ENCODE measurements at regions not wholly inside any gene's neighbourhood (a gene's known extent, or its start where the extent isn't known, plus 50 kb on each side); places are given as distances from the start of the nearest gene placed in this dataset.

GRCh38 chr17:77740481-77740880, 218.0 kb upstream of the TNRC6C start:
- no peaks in the 10 kb centered on the region for H3K4me1 ChIP-seq (ENCODE audit: control insufficient read depth, extremely low read depth, insufficient read depth, low read length)
- no peak for DNase-seq (ENCODE audit: low read depth in 2 of 2)
- H3K79me2 ChIP-seq (ENCODE audit: control insufficient read depth, insufficient read depth, low read length): no peaks in the 10 kb centered on the region
- no peaks in the 10 kb centered on the region for H3K9me3 ChIP-seq (ENCODE audit: control insufficient read depth, insufficient read depth, low read depth, low read length)
- no peak overlapping the region for H3K9ac ChIP-seq (ENCODE audit: insufficient read depth, low read length)
- peaks cover under 1% of the 10 kb centered on the region for H3K27me3 ChIP-seq (ENCODE audit: control insufficient read depth, insufficient read depth, low read length)
- H3K4me3 ChIP-seq (replicated peaks in 1 of 4; ENCODE audit: control extremely low read depth in 1 of 4, insufficient read depth in 1 of 4, low read depth in 3 of 4, low read length in 4 of 4): no peak overlapping the region
- H2AFZ ChIP-seq (ENCODE audit: low read length): no peak overlapping the region
- no peaks in the 10 kb centered on the region for H3K36me3 ChIP-seq (ENCODE audit: control insufficient read depth, insufficient read depth, low read length)
- no peak for TF ChIP-seq CTCF (conservative IDR thresholded peaks at IDR 0.05 in 1 of 2, IDR thresholded peaks at IDR 0.05 in 1 of 2; ENCODE audit: low read depth in 1 of 2, low read length in 2 of 2)
- TF ChIP-seq EZH2 (IDR thresholded peaks at IDR 0.05; ENCODE audit: low read length, missing control alignments): no peak
- H3K4me2 ChIP-seq (ENCODE audit: extremely low read depth, insufficient read depth, low read length): no peak overlapping the region
- no peaks in the 10 kb centered on the region for H4K20me1 ChIP-seq (ENCODE audit: control insufficient read depth, extremely low read depth, insufficient read depth, low read length)
- no peak overlapping the region for H3K27ac ChIP-seq (ENCODE audit: insufficient read depth, low read length)

DNA sequence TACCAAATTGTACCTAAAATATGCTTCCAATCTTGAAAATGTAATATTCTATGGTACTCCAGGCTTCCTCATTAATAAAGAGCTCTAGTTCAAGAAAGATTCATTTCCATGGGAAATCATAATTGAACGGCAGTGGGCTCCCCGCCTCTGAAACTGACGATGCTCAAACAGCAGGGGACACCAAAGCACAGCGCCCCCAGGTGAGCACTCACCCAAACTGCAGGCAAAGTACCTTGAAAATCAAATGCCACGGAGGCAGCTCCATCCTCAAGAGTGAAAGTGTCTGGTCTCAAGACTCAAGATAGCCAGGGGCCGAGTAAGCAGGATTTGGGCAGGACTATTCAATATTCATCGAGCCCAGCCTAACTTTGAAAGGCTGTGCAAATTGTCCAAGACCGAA, 217.4 kb upstream of the TNRC6C start:
- no peaks in the 10 kb centered on the region for H3K9me3 ChIP-seq (ENCODE audit: control insufficient read depth, insufficient read depth, low read depth, low read length)
- no peak overlapping the region for H3K4me2 ChIP-seq (ENCODE audit: extremely low read depth, insufficient read depth, low read length)
- TF ChIP-seq EZH2 (IDR thresholded peaks at IDR 0.05; ENCODE audit: low read length, missing control alignments) (no peak), CTCF (conservative IDR thresholded peaks at IDR 0.05 in 1 of 2, IDR thresholded peaks at IDR 0.05 in 1 of 2; ENCODE audit: low read depth in 1 of 2, low read length in 2 of 2) (peak; percentile 27 to 39)
- no peak for DNase-seq (ENCODE audit: low read depth in 2 of 2)
- no peaks in the 10 kb centered on the region for H3K4me1 ChIP-seq (ENCODE audit: control insufficient read depth, extremely low read depth, insufficient read depth, low read length)
- no peak overlapping the region for H3K9ac ChIP-seq (ENCODE audit: insufficient read depth, low read length)
- no peak overlapping the region for H2AFZ ChIP-seq (ENCODE audit: low read length)
- no peaks in the 10 kb centered on the region for H3K36me3 ChIP-seq (ENCODE audit: control insufficient read depth, insufficient read depth, low read length)
- no peaks in the 10 kb centered on the region for H3K27me3 ChIP-seq (ENCODE audit: control insufficient read depth, insufficient read depth, low read length)
- H4K20me1 ChIP-seq (ENCODE audit: control insufficient read depth, extremely low read depth, insufficient read depth, low read length): no peaks in the 10 kb centered on the region
- H3K79me2 ChIP-seq (ENCODE audit: control insufficient read depth, insufficient read depth, low read length): no peaks in the 10 kb centered on the region
- no peak overlapping the region for H3K27ac ChIP-seq (ENCODE audit: insufficient read depth, low read length)
- no peak overlapping the region for H3K4me3 ChIP-seq (replicated peaks in 1 of 4; ENCODE audit: control extremely low read depth in 1 of 4, insufficient read depth in 1 of 4, low read depth in 3 of 4, low read length in 4 of 4)

- H3K27me3 ChIP-seq (ENCODE audit: control insufficient read depth, insufficient read depth, low read length): no peaks in the 10 kb centered on the region
- no peaks in the 10 kb centered on the region for H3K9me3 ChIP-seq (ENCODE audit: control insufficient read depth, insufficient read depth, low read depth, low read length)
- H3K27ac ChIP-seq (ENCODE audit: insufficient read depth, low read length): no peak overlapping the region
- H3K36me3 ChIP-seq (ENCODE audit: control insufficient read depth, insufficient read depth, low read length): no peaks in the 10 kb centered on the region
- no peaks in the 10 kb centered on the region for H3K4me1 ChIP-seq (ENCODE audit: control insufficient read depth, extremely low read depth, insufficient read depth, low read length)
- no peaks in the 10 kb centered on the region for H3K79me2 ChIP-seq (ENCODE audit: control insufficient read depth, insufficient read depth, low read length)
- no peak overlapping the region for H3K4me3 ChIP-seq (replicated peaks in 1 of 4; ENCODE audit: control extremely low read depth in 1 of 4, insufficient read depth in 1 of 4, low read depth in 3 of 4, low read length in 4 of 4)
- TF ChIP-seq EZH2 (IDR thresholded peaks at IDR 0.05; ENCODE audit: low read length, missing control alignments) (no peak), CTCF (conservative IDR thresholded peaks at IDR 0.05 in 1 of 2, IDR thresholded peaks at IDR 0.05 in 1 of 2; ENCODE audit: low read depth in 1 of 2, low read length in 2 of 2) (no peak)
- DNase-seq (ENCODE audit: low read depth in 2 of 2): no peak
- H2AFZ ChIP-seq (ENCODE audit: low read length): no peak overlapping the region
- no peak overlapping the region for H3K9ac ChIP-seq (ENCODE audit: insufficient read depth, low read length)
- H4K20me1 ChIP-seq (ENCODE audit: control insufficient read depth, extremely low read depth, insufficient read depth, low read length): no peaks in the 10 kb centered on the region
- no peak overlapping the region for H3K4me2 ChIP-seq (ENCODE audit: extremely low read depth, insufficient read depth, low read length)
Measured at GRCh38 chr17:77742579-77742978, 215.9 kb upstream of the TNRC6C start.
